RWPE1 (cell line): ENCODE measurements at regions not wholly inside any gene's neighbourhood (a gene's known extent, or its start where the extent isn't known, plus 50 kb on each side); places are given as distances from the start of the nearest gene placed in this dataset.

Experiments used
- CTCF ChIA-PET: fragments of 350-600 bp; sonication (Branson Sonifier 250); formaldehyde crosslinking; extraction: SDS; loops from one replicate; lab custom pipeline; 2021; lab: Yijun Ruan, JAX
- POLR2A ChIA-PET: fragments of 400-600 bp; formaldehyde crosslinking; extraction: SDS; loops from one replicate; lab custom pipeline; 2020; ENCODE audit warnings: antibody characterized with exemption; ENCODE audit not compliant: low non-redundant PET; lab: Yijun Ruan, JAX
- DNase-seq: peaks from one replicate; pipeline ENCODE4 v3.0.0; 2012; ENCODE audit warnings: low spot score
- H3K27ac ChIP-seq: fragments of 450-650 bp; 2 replicates; pipeline ENCODE4 v1.5.1; 2017
- TF ChIP-seq, protein P1 (sequence below): fragments of 450-650 bp; conservative IDR thresholded peaks from 2 replicates; pipeline ENCODE4 v1.5.1; 2017; ENCODE audit warnings: low read depth, mild to moderate bottlenecking

DNA sequence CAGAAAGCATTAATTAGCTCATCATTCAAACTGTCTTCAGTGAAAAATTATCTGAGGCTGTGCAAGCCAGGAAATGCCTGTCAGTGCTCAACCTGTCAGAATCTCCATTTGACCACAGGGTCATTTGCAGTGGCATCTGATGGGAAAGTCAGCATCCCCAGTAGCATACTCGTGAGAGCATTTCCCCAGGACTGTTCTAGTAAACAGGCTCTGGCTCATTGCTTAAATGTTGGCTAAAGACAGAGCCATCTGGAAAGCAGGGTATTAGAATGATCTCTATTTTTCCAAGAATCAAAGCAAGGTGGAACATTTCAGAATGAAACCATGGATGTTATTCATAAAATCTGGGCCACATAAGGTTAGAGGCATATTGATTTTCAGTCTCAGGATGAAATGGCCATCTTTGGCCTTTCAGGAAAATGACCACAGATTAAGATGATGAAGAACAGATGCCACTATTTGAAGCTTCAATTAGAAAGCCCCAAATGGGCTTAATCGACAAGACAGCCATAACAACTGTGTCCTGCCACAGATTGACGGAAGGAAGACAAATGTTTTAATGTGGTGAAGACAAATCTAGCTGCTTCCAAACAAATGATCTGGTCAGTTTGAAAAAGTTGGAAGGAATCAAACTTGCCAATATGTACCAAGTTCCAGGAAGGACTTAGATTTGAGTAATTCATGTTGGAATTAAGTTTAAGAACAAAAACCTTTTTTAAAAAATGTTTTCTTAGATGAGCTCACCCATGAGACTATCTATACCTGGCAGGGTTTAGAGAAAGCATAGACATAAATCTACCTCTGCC is 94.0 kb upstream of the FAR2 start:
- CTCF ChIA-PET = no interaction called here
- POLR2A ChIA-PET = no interaction called here
- TF ChIP-seq, protein P1, sequence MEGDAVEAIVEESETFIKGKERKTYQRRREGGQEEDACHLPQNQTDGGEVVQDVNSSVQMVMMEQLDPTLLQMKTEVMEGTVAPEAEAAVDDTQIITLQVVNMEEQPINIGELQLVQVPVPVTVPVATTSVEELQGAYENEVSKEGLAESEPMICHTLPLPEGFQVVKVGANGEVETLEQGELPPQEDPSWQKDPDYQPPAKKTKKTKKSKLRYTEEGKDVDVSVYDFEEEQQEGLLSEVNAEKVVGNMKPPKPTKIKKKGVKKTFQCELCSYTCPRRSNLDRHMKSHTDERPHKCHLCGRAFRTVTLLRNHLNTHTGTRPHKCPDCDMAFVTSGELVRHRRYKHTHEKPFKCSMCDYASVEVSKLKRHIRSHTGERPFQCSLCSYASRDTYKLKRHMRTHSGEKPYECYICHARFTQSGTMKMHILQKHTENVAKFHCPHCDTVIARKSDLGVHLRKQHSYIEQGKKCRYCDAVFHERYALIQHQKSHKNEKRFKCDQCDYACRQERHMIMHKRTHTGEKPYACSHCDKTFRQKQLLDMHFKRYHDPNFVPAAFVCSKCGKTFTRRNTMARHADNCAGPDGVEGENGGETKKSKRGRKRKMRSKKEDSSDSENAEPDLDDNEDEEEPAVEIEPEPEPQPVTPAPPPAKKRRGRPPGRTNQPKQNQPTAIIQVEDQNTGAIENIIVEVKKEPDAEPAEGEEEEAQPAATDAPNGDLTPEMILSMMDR = no peak
- no peak for DNase-seq
- H3K27ac ChIP-seq = no peak overlapping the region

- no peak for DNase-seq
- CTCF ChIA-PET = no interaction called here
- POLR2A ChIA-PET = no interaction called here
- no peak overlapping the region for H3K27ac ChIP-seq
- TF ChIP-seq, protein P1 = no peak
Measured at GRCh38 chr12:29066011-29066588, 83.0 kb upstream of the FAR2 start.

DNA sequence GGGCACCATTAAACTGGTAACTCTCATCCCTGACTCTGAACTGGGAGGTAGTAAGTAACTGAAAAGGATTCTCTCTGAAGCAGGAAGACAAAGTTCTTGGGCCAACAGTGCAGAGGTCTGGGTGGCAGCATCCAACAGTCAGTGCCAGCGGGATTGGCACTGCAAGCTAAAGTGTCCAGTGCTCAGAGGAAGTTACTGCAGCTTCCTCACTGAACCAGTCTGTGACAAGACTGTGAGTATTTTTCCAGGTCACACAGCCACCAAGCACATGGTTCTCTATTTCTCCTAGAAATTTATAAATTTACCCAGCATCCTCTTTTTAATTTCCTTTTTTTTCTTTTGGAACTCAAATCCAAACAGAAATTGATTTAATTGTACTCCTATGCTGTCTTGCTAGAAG is 81.6 kb upstream of the FAR2 start:
- H3K27ac ChIP-seq = no peak overlapping the region
- no peak for DNase-seq
- ChIA-PET CTCF (no interaction called here), POLR2A (no interaction called here)
- TF ChIP-seq, protein P1 = no peak

DNA sequence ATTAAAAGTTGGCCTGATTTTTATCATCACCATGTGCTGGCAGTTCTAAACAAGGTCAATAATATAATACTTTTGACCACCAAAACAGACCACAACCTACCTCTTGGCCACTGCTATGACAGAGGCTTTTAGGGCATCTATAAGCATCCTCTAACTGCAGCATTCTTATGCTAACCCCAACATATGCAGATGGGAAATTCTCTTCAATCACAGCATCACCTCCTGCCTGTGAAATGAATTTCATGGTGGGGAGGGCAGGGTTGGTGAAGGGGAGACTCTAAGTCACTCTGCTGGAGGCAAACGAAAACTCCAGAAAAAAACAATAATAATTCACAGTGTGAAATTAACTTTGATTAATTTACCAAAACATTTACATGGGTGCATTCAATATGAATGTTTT is 78.8 kb upstream of the FAR2 start:
- ChIA-PET POLR2A (no interaction called here), CTCF (no interaction called here)
- no peak overlapping the region for H3K27ac ChIP-seq
- no peak for DNase-seq
- TF ChIP-seq, protein P1 = no peak

GRCh38 chr12:29071099-29071498 is 78.0 kb upstream of the FAR2 start:
- POLR2A ChIA-PET = no interaction called here
- CTCF ChIA-PET = no interaction called here
- no peak for DNase-seq
- H3K27ac ChIP-seq = no peak overlapping the region
- TF ChIP-seq, protein P1 = no peak

GRCh38 chr12:29072631-29073030 is 76.4 kb upstream of the FAR2 start:
- no peak overlapping the region for H3K27ac ChIP-seq
- POLR2A ChIA-PET = no interaction called here
- DNase-seq = no peak
- CTCF ChIA-PET = interaction anchor here (1.0 to 1.5 kb wide), 3 partner anchors 16 to 245 kb away, joined by 3 to 15 read pairs (median 5); no protein-coding TSS in a partner anchor
- TF ChIP-seq, protein P1 = no peak
